HG02852 (cell line): ENCODE measurements at regions not wholly inside any gene's neighbourhood (a gene's known extent, or its start where the extent isn't known, plus 50 kb on each side); places are given as distances from the start of the nearest gene placed in this dataset.
A peak's percentile ranks its signal among the peaks of the same experiment; 100 is the strongest.

Source experiments
- ATAC-seq: cut with Tn5 transposase; IDR thresholded peaks from one replicate; pipeline ENCODE4 v1.9.1; 2021; ENCODE audit warnings: mild to moderate bottlenecking, moderate library complexity; ENCODE audit not compliant: unreplicated experiment

GRCh38 chr11:130766650-130767565 is 149.4 kb downstream of the SNX19 start:
- ATAC-seq, result peak; percentile 11

GRCh38 chr11:130769782-130770535 is 146.3 kb downstream of the SNX19 start:
- no peak for ATAC-seq

GRCh38 chr11:130771708-130772107 is 144.6 kb downstream of the SNX19 start:
- ATAC-seq, result no peak

GRCh38 chr11:130772266-130773227 is 143.7 kb downstream of the SNX19 start:
- ATAC-seq, result no peak

- no peak for ATAC-seq
Observed at GRCh38 chr11:130773244-130773820, 142.9 kb downstream of the SNX19 start.

GRCh38 chr11:130774703-130775102 is 141.6 kb downstream of the SNX19 start:
- no peak for ATAC-seq

GRCh38 chr11:130775306-130776060 is 140.8 kb downstream of the SNX19 start:
- no peak for ATAC-seq

- no peak for ATAC-seq
Observed at GRCh38 chr11:130776061-130776419, 140.2 kb downstream of the SNX19 start.

GRCh38 chr11:130778026-130778425 is 138.3 kb downstream of the SNX19 start:
- no peak for ATAC-seq

- ATAC-seq, result no peak
Observed at GRCh38 chr11:130778705-130779104, 137.6 kb downstream of the SNX19 start.

GRCh38 chr11:130779267-130779666 is 137.0 kb downstream of the SNX19 start:
- ATAC-seq, result no peak

- ATAC-seq, result no peak
Observed at GRCh38 chr11:130779943-130780342, 136.3 kb downstream of the SNX19 start.

GRCh38 chr11:130780437-130780836 is 135.8 kb downstream of the SNX19 start:
- no peak for ATAC-seq

- ATAC-seq, result no peak
Observed at GRCh38 chr11:130781931-130782330, 134.3 kb downstream of the SNX19 start.

GRCh38 chr11:130782361-130783222 is 133.7 kb downstream of the SNX19 start:
- ATAC-seq, result no peak

GRCh38 chr11:130783323-130783722 is 133.0 kb downstream of the SNX19 start:
- no peak for ATAC-seq

- ATAC-seq, result no peak
Observed at GRCh38 chr11:130785380-130786116, 130.7 kb downstream of the SNX19 start.

GRCh38 chr11:130786586-130786985 is 129.7 kb downstream of the SNX19 start:
- no peak for ATAC-seq
